ENCODE measurements at regions not wholly inside any gene's neighbourhood (a gene's known extent, or its start where the extent isn't known, plus 50 kb on each side); places are given as distances from the start of the nearest gene placed in this dataset.

DNA sequence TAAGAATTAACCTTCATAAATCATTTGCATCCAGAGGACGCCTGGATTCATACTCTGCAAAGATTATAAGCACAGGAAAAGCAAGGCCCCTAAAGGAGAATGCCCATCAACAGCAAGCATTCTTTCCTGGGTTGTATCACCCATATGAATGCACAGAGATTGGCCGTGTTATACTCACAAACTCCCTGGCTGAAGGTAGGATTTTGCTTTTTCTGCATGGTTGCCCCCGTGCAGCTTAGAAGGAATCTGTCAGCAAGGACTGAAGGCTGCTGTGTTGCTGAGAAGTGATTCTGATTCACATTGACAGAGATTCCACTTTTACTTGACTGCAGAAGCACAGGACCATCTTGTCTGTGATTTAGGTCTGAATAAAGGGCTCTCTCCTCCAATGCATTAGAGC, 283.0 kb downstream of the LRRIQ3 start:
- no peak overlapping the region for H3K27ac ChIP-seq (ENCODE audit: low read depth, low read length)
- H3K36me3 ChIP-seq (ENCODE audit: low read length), result no peaks in the 10 kb centered on the region
- no peaks in the 10 kb centered on the region for H4K20me1 ChIP-seq (ENCODE audit: low read depth, low read length)
- no peak overlapping the region for H3K4me3 ChIP-seq (ENCODE audit: insufficient read depth, low read length, poor library complexity, severe bottlenecking)
- H3K79me2 ChIP-seq (ENCODE audit: insufficient read depth, low read length), result no peaks in the 10 kb centered on the region
- H3K9me3 ChIP-seq (ENCODE audit: insufficient read depth, low read length), result no peaks in the 10 kb centered on the region
- no peak for TF ChIP-seq EZH2phosphoT487 (conservative IDR thresholded peaks at IDR 0.05; ENCODE audit: low read length)
- TF ChIP-seq, protein P1, sequence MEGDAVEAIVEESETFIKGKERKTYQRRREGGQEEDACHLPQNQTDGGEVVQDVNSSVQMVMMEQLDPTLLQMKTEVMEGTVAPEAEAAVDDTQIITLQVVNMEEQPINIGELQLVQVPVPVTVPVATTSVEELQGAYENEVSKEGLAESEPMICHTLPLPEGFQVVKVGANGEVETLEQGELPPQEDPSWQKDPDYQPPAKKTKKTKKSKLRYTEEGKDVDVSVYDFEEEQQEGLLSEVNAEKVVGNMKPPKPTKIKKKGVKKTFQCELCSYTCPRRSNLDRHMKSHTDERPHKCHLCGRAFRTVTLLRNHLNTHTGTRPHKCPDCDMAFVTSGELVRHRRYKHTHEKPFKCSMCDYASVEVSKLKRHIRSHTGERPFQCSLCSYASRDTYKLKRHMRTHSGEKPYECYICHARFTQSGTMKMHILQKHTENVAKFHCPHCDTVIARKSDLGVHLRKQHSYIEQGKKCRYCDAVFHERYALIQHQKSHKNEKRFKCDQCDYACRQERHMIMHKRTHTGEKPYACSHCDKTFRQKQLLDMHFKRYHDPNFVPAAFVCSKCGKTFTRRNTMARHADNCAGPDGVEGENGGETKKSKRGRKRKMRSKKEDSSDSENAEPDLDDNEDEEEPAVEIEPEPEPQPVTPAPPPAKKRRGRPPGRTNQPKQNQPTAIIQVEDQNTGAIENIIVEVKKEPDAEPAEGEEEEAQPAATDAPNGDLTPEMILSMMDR (IDR thresholded peaks at IDR 0.05; ENCODE audit: insufficient read depth, low read length, poor library complexity, severe bottlenecking), result no peak
- H3F3A ChIP-seq (ENCODE audit: insufficient read depth), result no peaks in the 10 kb centered on the region
- no peaks in the 10 kb centered on the region for H3K9me2 ChIP-seq (replicated peaks; ENCODE audit: insufficient read depth, low read length)
- no peak overlapping the region for H3K9ac ChIP-seq (ENCODE audit: low read length)
- H3K4me2 ChIP-seq (ENCODE audit: low read depth, low read length, poor library complexity, severe bottlenecking), result no peak overlapping the region
- H3K27me3 ChIP-seq (ENCODE audit: low read length), result no peaks in the 10 kb centered on the region
- no peak overlapping the region for H2AFZ ChIP-seq (ENCODE audit: low read depth, low read length, severe bottlenecking)

DNA sequence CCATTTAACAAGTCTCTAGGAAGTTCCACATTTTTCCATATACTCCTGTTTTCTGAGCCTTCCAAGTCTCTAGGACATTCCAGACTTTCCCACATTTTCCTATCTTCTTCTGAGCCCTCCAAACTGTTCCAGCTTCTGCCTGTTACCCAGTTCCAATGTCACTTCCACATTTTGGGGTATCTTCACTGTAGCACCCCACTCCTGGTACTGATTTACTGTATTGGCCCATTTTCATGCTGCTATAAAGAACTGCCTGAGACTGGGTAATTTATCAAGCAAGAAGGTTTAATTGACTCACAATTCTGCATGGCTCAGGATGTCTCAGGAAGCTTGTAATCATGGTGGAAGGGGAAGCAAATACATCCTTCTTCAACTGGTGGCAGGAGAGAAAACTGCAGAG, 285.0 kb downstream of the LRRIQ3 start:
- no peak for TF ChIP-seq EZH2phosphoT487 (conservative IDR thresholded peaks at IDR 0.05; ENCODE audit: low read length)
- TF ChIP-seq, protein P1 (IDR thresholded peaks at IDR 0.05; ENCODE audit: insufficient read depth, low read length, poor library complexity, severe bottlenecking), result no peak

GRCh38 chr1:73911849-73912248, 286.1 kb downstream of the LRRIQ3 start:
- Histone ChIP-seq H4K20me1 (ENCODE audit: low read depth, low read length) (no peaks in the 10 kb centered on the region), H3K9me2 (replicated peaks; ENCODE audit: insufficient read depth, low read length) (no peaks in the 10 kb centered on the region), H2AFZ (ENCODE audit: low read depth, low read length, severe bottlenecking) (no peak overlapping the region), H3K9me3 (ENCODE audit: insufficient read depth, low read length) (no peaks in the 10 kb centered on the region), H3K36me3 (ENCODE audit: low read length) (no peaks in the 10 kb centered on the region), H3K27me3 (ENCODE audit: low read length) (no peaks in the 10 kb centered on the region), H3K4me3 (ENCODE audit: insufficient read depth, low read length, poor library complexity, severe bottlenecking) (no peak overlapping the region), H3K9ac (ENCODE audit: low read length) (no peak overlapping the region), H3K79me2 (ENCODE audit: insufficient read depth, low read length) (no peaks in the 10 kb centered on the region), H3K4me2 (ENCODE audit: low read depth, low read length, poor library complexity, severe bottlenecking) (no peak overlapping the region), H3K27ac (ENCODE audit: low read depth, low read length) (no peak overlapping the region), H3F3A (ENCODE audit: insufficient read depth) (no peaks in the 10 kb centered on the region)
- TF ChIP-seq, protein P1 (IDR thresholded peaks at IDR 0.05; ENCODE audit: insufficient read depth, low read length, poor library complexity, severe bottlenecking), result no peak
- TF ChIP-seq EZH2phosphoT487 (conservative IDR thresholded peaks at IDR 0.05; ENCODE audit: low read length), result no peak

More for the DNA sequence above, 285.0 kb downstream of the LRRIQ3 start:
- no peak overlapping the region for H2AFZ ChIP-seq (ENCODE audit: low read depth, low read length, severe bottlenecking)
- H3K9me2 ChIP-seq (replicated peaks; ENCODE audit: insufficient read depth, low read length), result no peaks in the 10 kb centered on the region
- H3K27ac ChIP-seq (ENCODE audit: low read depth, low read length), result no peak overlapping the region
- no peak overlapping the region for H3K9ac ChIP-seq (ENCODE audit: low read length)
- H3F3A ChIP-seq (ENCODE audit: insufficient read depth), result no peaks in the 10 kb centered on the region
- no peak overlapping the region for H3K4me2 ChIP-seq (ENCODE audit: low read depth, low read length, poor library complexity, severe bottlenecking)
- H3K36me3 ChIP-seq (ENCODE audit: low read length), result no peaks in the 10 kb centered on the region
- no peak overlapping the region for H3K4me3 ChIP-seq (ENCODE audit: insufficient read depth, low read length, poor library complexity, severe bottlenecking)
- no peaks in the 10 kb centered on the region for H3K9me3 ChIP-seq (ENCODE audit: insufficient read depth, low read length)
- H3K27me3 ChIP-seq (ENCODE audit: low read length), result no peaks in the 10 kb centered on the region
- no peaks in the 10 kb centered on the region for H4K20me1 ChIP-seq (ENCODE audit: low read depth, low read length)
- H3K79me2 ChIP-seq (ENCODE audit: insufficient read depth, low read length), result no peaks in the 10 kb centered on the region
